ENCODE measurements at regions not wholly inside any gene's neighbourhood (a gene's known extent, or its start where the extent isn't known, plus 50 kb on each side); places are given as distances from the start of the nearest gene placed in this dataset.

- H2AFZ ChIP-seq (ENCODE audit: low read length) = no peak overlapping the region
- H3K79me2 ChIP-seq (ENCODE audit: insufficient read depth, low read length) = no peaks in the 10 kb centered on the region
- peak overlapping the region; percentile 16 for H3K27ac ChIP-seq (ENCODE audit: low read depth, low read length)
- TF ChIP-seq, protein P1, sequence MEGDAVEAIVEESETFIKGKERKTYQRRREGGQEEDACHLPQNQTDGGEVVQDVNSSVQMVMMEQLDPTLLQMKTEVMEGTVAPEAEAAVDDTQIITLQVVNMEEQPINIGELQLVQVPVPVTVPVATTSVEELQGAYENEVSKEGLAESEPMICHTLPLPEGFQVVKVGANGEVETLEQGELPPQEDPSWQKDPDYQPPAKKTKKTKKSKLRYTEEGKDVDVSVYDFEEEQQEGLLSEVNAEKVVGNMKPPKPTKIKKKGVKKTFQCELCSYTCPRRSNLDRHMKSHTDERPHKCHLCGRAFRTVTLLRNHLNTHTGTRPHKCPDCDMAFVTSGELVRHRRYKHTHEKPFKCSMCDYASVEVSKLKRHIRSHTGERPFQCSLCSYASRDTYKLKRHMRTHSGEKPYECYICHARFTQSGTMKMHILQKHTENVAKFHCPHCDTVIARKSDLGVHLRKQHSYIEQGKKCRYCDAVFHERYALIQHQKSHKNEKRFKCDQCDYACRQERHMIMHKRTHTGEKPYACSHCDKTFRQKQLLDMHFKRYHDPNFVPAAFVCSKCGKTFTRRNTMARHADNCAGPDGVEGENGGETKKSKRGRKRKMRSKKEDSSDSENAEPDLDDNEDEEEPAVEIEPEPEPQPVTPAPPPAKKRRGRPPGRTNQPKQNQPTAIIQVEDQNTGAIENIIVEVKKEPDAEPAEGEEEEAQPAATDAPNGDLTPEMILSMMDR (IDR thresholded peaks at IDR 0.05; ENCODE audit: extremely low read depth, low read depth, low read length) = no peak
- no peak overlapping the region for H3K4me3 ChIP-seq (ENCODE audit: insufficient read depth, low read length)
- no peaks in the 10 kb centered on the region for H3K4me1 ChIP-seq (ENCODE audit: insufficient read depth, low read length)
- no peaks in the 10 kb centered on the region for H4K20me1 ChIP-seq (ENCODE audit: insufficient read depth, low read length)
- H3K4me2 ChIP-seq (ENCODE audit: insufficient read depth, low read length) = no peak overlapping the region
- H3K27me3 ChIP-seq (ENCODE audit: insufficient read depth, low read length) = no peaks in the 10 kb centered on the region
- no peaks in the 10 kb centered on the region for H3K36me3 ChIP-seq (ENCODE audit: insufficient read depth, low read length)
- no peak for DNase-seq (ENCODE audit: insufficient read length, low spot score, missing footprints)
- H3K9me3 ChIP-seq (ENCODE audit: low read depth, low read length) = no peaks in the 10 kb centered on the region
Observed at GRCh38 chr5:5979761-5980537, 398.4 kb downstream of the MED10 start.

DNA sequence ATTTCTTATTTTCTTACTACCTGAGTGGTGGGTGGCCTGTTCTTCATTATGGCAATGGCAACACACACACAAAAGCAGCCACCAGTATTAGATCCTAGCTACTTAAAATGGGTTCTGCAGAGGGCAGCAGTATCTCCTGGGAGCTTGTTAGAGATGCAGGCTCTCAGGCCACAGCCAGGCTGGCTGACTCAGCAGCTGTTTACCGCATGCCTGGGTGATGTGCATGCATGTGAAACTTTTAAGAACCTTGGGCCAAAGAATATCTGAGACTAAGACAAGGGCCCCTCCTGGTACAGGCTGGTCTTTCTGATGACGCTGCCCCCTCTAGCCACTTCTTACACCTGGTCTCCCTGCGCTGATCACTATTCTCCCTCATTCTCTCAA lies 399.0 kb downstream of the MED10 start:
- peak overlapping the region; percentile 16 for H3K27ac ChIP-seq (ENCODE audit: low read depth, low read length)
- no peaks in the 10 kb centered on the region for H3K4me1 ChIP-seq (ENCODE audit: insufficient read depth, low read length)
- no peak for DNase-seq (ENCODE audit: insufficient read length, low spot score, missing footprints)
- no peaks in the 10 kb centered on the region for H3K36me3 ChIP-seq (ENCODE audit: insufficient read depth, low read length)
- H3K9me3 ChIP-seq (ENCODE audit: low read depth, low read length) = no peaks in the 10 kb centered on the region
- H3K27me3 ChIP-seq (ENCODE audit: insufficient read depth, low read length) = no peaks in the 10 kb centered on the region
- H2AFZ ChIP-seq (ENCODE audit: low read length) = no peak overlapping the region
- no peak overlapping the region for H3K4me3 ChIP-seq (ENCODE audit: insufficient read depth, low read length)
- H3K4me2 ChIP-seq (ENCODE audit: insufficient read depth, low read length) = no peak overlapping the region
- H3K79me2 ChIP-seq (ENCODE audit: insufficient read depth, low read length) = no peaks in the 10 kb centered on the region
- TF ChIP-seq, protein P1 (IDR thresholded peaks at IDR 0.05; ENCODE audit: extremely low read depth, low read depth, low read length) = no peak
- H4K20me1 ChIP-seq (ENCODE audit: insufficient read depth, low read length) = no peaks in the 10 kb centered on the region

DNA sequence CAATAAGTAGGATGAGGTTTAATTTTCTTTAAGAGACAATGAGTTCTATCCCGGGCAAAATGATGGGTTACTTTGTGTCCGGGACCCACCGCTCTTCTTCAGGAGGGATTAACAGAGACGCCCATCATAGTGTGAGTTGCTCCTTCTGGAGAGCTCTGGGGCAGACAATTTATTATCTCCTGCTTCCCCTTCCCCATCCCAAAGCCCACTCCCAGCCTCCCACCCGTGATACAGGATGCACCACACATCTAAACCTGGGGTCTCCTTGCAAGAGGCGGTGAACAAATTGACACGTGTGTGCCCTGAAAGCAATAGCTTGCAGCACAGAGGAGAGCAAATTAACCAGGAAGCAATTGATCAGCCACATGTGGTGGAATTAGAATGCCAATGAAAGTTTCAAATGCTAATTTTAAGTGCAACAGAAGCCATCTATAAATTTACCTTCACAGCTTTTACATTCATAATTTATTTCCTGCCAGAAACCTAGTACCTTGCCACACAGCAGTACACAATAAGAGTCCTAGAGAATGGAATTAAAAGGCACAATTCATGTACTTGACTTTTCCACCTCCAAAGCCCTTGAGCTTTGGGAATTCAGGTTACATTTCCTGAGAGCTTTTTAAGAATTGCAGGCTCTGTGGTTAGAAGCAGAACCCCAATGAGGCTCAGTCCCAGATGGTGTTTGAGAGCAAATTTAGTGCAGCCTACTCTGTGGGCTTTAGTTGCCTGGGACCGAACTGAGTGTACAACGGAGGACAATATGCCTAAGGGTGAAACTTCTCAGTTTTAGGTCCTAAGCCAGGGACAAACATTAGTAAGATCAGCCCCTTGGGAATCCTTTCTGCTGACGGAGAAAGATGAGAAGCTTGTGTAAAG lies 399.6 kb downstream of the MED10 start:
- DNase-seq (ENCODE audit: insufficient read length, low spot score, missing footprints) = no peak
- no peak overlapping the region for H3K4me3 ChIP-seq (ENCODE audit: insufficient read depth, low read length)
- no peaks in the 10 kb centered on the region for H3K9me3 ChIP-seq (ENCODE audit: low read depth, low read length)
- no peak overlapping the region for H3K27ac ChIP-seq (ENCODE audit: low read depth, low read length)
- H3K79me2 ChIP-seq (ENCODE audit: insufficient read depth, low read length) = no peaks in the 10 kb centered on the region
- TF ChIP-seq, protein P1 (IDR thresholded peaks at IDR 0.05; ENCODE audit: extremely low read depth, low read depth, low read length) = no peak
- no peak overlapping the region for H2AFZ ChIP-seq (ENCODE audit: low read length)
- no peaks in the 10 kb centered on the region for H3K4me1 ChIP-seq (ENCODE audit: insufficient read depth, low read length)
- no peaks in the 10 kb centered on the region for H4K20me1 ChIP-seq (ENCODE audit: insufficient read depth, low read length)
- H3K36me3 ChIP-seq (ENCODE audit: insufficient read depth, low read length) = no peaks in the 10 kb centered on the region
- no peak overlapping the region for H3K4me2 ChIP-seq (ENCODE audit: insufficient read depth, low read length)
- H3K27me3 ChIP-seq (ENCODE audit: insufficient read depth, low read length) = no peaks in the 10 kb centered on the region

DNA sequence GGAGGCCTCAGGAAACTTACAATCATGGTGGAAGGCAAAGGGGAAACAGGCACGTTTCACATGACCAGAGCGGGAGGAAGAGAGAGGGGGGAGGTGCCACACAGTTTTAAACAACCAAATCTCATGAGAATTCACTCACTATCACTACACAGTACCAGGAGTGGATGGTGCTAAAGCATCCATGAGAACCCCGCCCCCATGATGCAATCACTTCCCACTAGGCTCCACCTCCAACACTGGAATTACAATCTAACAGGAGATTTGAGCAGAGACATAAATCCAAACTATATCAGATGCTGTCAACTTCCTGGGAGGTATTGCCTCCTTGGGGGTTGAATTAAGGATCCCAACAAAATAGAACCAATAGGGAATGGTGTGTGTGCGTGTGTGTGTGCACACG lies 407.1 kb downstream of the MED10 start:
- Histone ChIP-seq H3K4me3 (ENCODE audit: insufficient read depth, low read length) (no peak overlapping the region), H3K9me3 (ENCODE audit: low read depth, low read length) (no peaks in the 10 kb centered on the region), H2AFZ (ENCODE audit: low read length) (no peak overlapping the region), H3K4me2 (ENCODE audit: insufficient read depth, low read length) (no peak overlapping the region), H3K4me1 (ENCODE audit: insufficient read depth, low read length) (no peaks in the 10 kb centered on the region), H3K36me3 (ENCODE audit: insufficient read depth, low read length) (no peaks in the 10 kb centered on the region), H3K79me2 (ENCODE audit: insufficient read depth, low read length) (no peaks in the 10 kb centered on the region), H3K27ac (ENCODE audit: low read depth, low read length) (no peak overlapping the region), H4K20me1 (ENCODE audit: insufficient read depth, low read length) (no peaks in the 10 kb centered on the region), H3K27me3 (ENCODE audit: insufficient read depth, low read length) (no peaks in the 10 kb centered on the region)
- peak; percentile 23 for DNase-seq (ENCODE audit: insufficient read length, low spot score, missing footprints)
- TF ChIP-seq, protein P1 (IDR thresholded peaks at IDR 0.05; ENCODE audit: extremely low read depth, low read depth, low read length) = no peak
